ENCODE measurements at regions not wholly inside any gene's neighbourhood (a gene's known extent, or its start where the extent isn't known, plus 50 kb on each side); places are given as distances from the start of the nearest gene placed in this dataset.

DNA sequence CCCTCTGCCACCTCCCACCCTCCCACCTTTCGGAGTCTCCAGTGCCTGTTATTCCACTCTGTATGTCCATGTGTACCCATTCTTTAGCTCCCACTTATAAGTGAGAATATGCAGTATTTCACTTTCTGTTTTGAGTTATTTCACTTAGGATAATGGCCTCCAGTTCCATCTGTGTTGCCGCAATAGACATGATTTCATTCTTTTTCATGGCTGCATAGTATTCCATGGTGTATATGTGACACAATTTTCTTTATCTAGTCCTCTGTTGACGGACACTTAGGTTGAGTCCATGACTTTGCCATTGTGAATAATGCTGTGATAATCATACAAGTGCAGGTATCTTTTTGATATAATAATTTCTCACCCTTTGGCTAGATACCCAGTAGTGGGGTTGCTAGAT lies 91.0 kb upstream of the UBE3A start:
- H4K20me1 ChIP-seq (ENCODE audit: low read length), result no peaks in the 10 kb centered on the region
- ATAC-seq, result no peak
- no peak for DNase-seq
- no peak overlapping the region for H3K4me3 ChIP-seq (ENCODE audit: low read length)
- no peak overlapping the region for H3K27ac ChIP-seq (ENCODE audit: low read length)
- no peaks in the 10 kb centered on the region for H3K36me3 ChIP-seq (ENCODE audit: low read depth, low read length)
- TF ChIP-seq, protein P1, sequence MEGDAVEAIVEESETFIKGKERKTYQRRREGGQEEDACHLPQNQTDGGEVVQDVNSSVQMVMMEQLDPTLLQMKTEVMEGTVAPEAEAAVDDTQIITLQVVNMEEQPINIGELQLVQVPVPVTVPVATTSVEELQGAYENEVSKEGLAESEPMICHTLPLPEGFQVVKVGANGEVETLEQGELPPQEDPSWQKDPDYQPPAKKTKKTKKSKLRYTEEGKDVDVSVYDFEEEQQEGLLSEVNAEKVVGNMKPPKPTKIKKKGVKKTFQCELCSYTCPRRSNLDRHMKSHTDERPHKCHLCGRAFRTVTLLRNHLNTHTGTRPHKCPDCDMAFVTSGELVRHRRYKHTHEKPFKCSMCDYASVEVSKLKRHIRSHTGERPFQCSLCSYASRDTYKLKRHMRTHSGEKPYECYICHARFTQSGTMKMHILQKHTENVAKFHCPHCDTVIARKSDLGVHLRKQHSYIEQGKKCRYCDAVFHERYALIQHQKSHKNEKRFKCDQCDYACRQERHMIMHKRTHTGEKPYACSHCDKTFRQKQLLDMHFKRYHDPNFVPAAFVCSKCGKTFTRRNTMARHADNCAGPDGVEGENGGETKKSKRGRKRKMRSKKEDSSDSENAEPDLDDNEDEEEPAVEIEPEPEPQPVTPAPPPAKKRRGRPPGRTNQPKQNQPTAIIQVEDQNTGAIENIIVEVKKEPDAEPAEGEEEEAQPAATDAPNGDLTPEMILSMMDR (conservative IDR thresholded peaks at IDR 0.05; ENCODE audit: low read depth, low read length), result no peak
- TF ChIP-seq EZH2 (IDR thresholded peaks at IDR 0.05; ENCODE audit: low read length, unreplicated experiment), result no peak
- CTCF ChIA-PET, result no interaction called here
- H3K9me2 ChIP-seq (replicated peaks; ENCODE audit: low read length), result no peaks in the 10 kb centered on the region
- no peaks in the 10 kb centered on the region for H3K79me2 ChIP-seq (ENCODE audit: low read length)
- no TSS peak for BruUV-seq (replicated peaks)
- H3K9me3 ChIP-seq (ENCODE audit: low read length), result peaks cover 5% of the 10 kb centered on the region; the same call in 1 of the 2 replicates
- no peaks in the 10 kb centered on the region for H3F3A ChIP-seq (ENCODE audit: low read length, unreplicated experiment)
- intact Hi-C loops (cut with micrococcal nuclease), result no loop called here
- no peak overlapping the region for H2AFZ ChIP-seq (ENCODE audit: low read length)
- no peak overlapping the region for H3K4me2 ChIP-seq (ENCODE audit: low read length)
- no peaks in the 10 kb centered on the region for H3K27me3 ChIP-seq (ENCODE audit: low read length)
- no peak overlapping the region for H3K9ac ChIP-seq (ENCODE audit: low read length)
- POLR2A ChIA-PET (ENCODE audit: unreplicated experiment), result no interaction called here
- H3K4me1 ChIP-seq (ENCODE audit: insufficient read depth, low read length), result no peaks in the 10 kb centered on the region

DNA sequence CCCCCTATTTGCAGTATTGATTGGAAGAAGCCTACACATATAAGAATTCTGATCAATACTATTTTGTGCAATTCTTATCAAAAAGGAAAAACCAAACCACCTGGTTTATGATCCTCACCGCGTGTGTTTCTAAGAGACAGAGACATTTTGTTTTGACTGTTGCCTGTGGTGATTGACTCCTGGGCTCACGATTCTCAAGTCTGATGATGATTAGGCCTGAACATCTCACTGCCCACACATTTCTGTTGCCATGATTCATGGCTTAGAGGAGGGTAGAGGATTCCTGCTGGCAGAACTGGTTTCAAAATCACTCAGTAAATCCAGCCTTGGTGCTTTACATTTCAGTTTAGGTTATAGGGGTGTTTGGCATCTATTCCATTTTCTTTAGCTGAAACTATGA lies 88.3 kb upstream of the UBE3A start:
- CTCF ChIA-PET, result no interaction called here
- TF ChIP-seq EZH2phosphoT487 (IDR thresholded peaks at IDR 0.05; ENCODE audit: borderline replicate concordance, low read length), result no peak
- no peak for TF ChIP-seq EZH2 (IDR thresholded peaks at IDR 0.05; ENCODE audit: low read length, unreplicated experiment)
- TF ChIP-seq, protein P1 (conservative IDR thresholded peaks at IDR 0.05; ENCODE audit: low read depth, low read length), result no peak
- Histone ChIP-seq H3K27me3 (ENCODE audit: low read length) (no peaks in the 10 kb centered on the region), H3K4me3 (ENCODE audit: low read length) (no peak overlapping the region), H3F3A (ENCODE audit: low read length, unreplicated experiment) (no peaks in the 10 kb centered on the region), H3K27ac (ENCODE audit: low read length) (no peak overlapping the region), H3K9me2 (replicated peaks; ENCODE audit: low read length) (no peaks in the 10 kb centered on the region), H3K9me3 (ENCODE audit: low read length) (peaks cover 5% of the 10 kb centered on the region; the same call in 1 of the 2 replicates), H2AFZ (ENCODE audit: low read length) (no peak overlapping the region), H3K4me1 (ENCODE audit: insufficient read depth, low read length) (no peaks in the 10 kb centered on the region), H3K79me2 (ENCODE audit: low read length) (no peaks in the 10 kb centered on the region), H3K36me3 (ENCODE audit: low read depth, low read length) (no peaks in the 10 kb centered on the region), H3K4me2 (ENCODE audit: low read length) (no peak overlapping the region), H3K9ac (ENCODE audit: low read length) (no peak overlapping the region), H4K20me1 (ENCODE audit: low read length) (no peaks in the 10 kb centered on the region)
- BruUV-seq (replicated peaks), result no TSS peak
- intact Hi-C loops (cut with micrococcal nuclease), result no loop called here
- POLR2A ChIA-PET (ENCODE audit: unreplicated experiment), result no interaction called here
- no peak for ATAC-seq
- DNase-seq, result peak; percentile 9

DNA sequence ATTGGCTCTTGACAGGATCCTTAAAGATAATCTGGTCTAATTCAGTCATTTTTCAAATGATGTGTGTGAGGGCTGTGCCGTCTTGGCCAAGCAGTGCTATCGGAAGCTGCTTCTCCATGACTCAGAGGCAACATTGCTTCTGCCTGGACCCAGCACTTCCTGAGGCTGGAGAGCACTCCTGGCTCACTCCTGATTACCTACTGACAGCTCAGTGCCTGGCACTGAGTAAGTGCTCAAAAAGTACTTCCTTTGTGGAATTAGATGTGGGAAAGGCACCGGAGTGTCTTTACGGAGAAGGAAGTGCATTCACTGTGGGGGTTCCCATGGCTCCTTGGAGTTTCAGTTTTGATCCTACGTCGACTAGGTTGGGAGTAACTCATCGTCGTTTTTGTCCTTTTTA lies 86.9 kb upstream of the UBE3A start:
- TF ChIP-seq, protein P1 (conservative IDR thresholded peaks at IDR 0.05; ENCODE audit: low read depth, low read length), result no peak
- TF ChIP-seq EZH2 (IDR thresholded peaks at IDR 0.05; ENCODE audit: low read length, unreplicated experiment) (no peak), EZH2phosphoT487 (IDR thresholded peaks at IDR 0.05; ENCODE audit: borderline replicate concordance, low read length) (no peak)
- CTCF ChIA-PET, result no interaction called here
- Histone ChIP-seq H3K79me2 (ENCODE audit: low read length) (no peaks in the 10 kb centered on the region), H3K27ac (ENCODE audit: low read length) (no peak overlapping the region), H3K36me3 (ENCODE audit: low read depth, low read length) (no peaks in the 10 kb centered on the region), H3F3A (ENCODE audit: low read length, unreplicated experiment) (no peaks in the 10 kb centered on the region), H3K27me3 (ENCODE audit: low read length) (peaks cover 8% of the 10 kb centered on the region; the same call in 1 of the 2 replicates), H3K9me2 (replicated peaks; ENCODE audit: low read length) (no peaks in the 10 kb centered on the region), H3K4me1 (ENCODE audit: insufficient read depth, low read length) (no peaks in the 10 kb centered on the region), H2AFZ (ENCODE audit: low read length) (no peak overlapping the region), H3K9me3 (ENCODE audit: low read length) (peaks cover 5% of the 10 kb centered on the region; the same call in 1 of the 2 replicates), H3K4me3 (ENCODE audit: low read length) (no peak overlapping the region), H4K20me1 (ENCODE audit: low read length) (no peaks in the 10 kb centered on the region), H3K4me2 (ENCODE audit: low read length) (no peak overlapping the region), H3K9ac (ENCODE audit: low read length) (no peak overlapping the region)
- DNase-seq (no peak), ATAC-seq (no peak)
- BruUV-seq (replicated peaks), result no TSS peak
- POLR2A ChIA-PET (ENCODE audit: unreplicated experiment), result no interaction called here
- intact Hi-C loops (cut with micrococcal nuclease), result no loop called here

Data from PC-3 (cell line).